GM19238 (cell line): ENCODE measurements at regions not wholly inside any gene's neighbourhood (a gene's known extent, or its start where the extent isn't known, plus 50 kb on each side); places are given as distances from the start of the nearest gene placed in this dataset.

Source experiments
- DNase-seq: peaks from one replicate; pipeline ENCODE4 v3.0.0; 2011; ENCODE audit warnings: low spot score; ENCODE audit not compliant: insufficient read length

GRCh38 chr6:169047345-169047744 is 206.3 kb downstream of the THBS2 start:
- DNase-seq: no peak

GRCh38 chr6:169046483-169047192 is 207.0 kb downstream of the THBS2 start:
- DNase-seq: no peak

GRCh38 chr6:169046021-169046420 is 207.6 kb downstream of the THBS2 start:
- no peak for DNase-seq

DNA sequence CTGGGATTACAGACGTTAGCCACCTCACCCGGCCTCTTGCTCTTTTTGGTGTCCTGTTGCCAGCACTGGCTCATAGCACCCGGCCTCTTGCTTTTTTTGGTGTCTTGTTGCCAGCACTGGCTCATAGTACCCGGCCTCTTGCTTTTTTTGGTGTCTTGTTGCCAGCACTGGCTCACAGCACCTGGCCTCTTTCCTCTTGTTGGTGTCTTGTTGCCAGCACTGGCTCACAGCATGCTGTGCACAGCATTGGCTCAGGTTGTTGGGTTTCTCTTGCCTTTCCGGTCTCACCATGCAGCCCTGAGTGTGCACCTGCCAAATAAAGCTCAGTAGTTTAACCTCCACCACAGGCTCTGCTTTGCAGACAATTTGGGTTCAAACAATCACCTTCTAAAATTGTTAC is 208.2 kb downstream of the THBS2 start:
- no peak for DNase-seq

- no peak for DNase-seq
Observed at GRCh38 chr6:169044381-169045230, 209.0 kb downstream of the THBS2 start.

DNA sequence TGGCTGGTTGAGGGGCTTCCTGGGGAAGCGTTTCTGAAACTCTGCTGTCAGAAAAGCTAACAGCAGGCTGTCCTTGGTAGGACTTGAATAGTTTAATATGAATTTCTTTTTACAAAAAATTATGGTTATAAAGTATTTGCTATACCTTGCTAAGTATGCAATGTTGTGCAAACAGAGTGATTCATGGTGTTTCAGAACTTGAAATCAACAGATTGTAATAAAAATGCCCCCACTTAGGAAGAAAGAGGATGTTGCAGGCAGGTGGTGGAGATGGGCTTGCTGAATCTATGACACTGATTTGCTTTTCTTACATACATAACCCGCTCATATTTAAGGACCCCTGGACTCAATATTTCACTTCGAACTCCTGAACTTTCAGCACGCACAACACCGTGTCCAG is 211.6 kb downstream of the THBS2 start:
- DNase-seq: no peak

DNA sequence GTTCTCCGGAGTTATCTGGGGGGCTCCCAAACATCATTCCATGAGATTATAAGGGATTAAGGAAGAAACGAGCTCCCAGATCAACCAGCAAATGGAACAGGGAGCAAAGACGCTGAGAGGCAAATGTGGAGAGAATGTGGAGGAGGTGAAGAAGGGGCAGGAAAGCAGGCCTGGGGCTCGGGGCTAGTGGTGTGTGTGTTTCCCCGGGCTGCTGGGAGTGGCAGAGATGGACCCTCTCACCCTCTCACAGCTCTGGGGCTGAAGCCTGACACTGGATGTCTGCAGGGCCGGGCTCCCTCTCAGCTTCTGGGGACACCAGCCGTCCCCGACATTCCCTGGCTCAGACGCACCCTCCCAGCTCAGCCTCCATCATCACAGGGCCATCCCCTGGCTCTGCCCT is 212.6 kb downstream of the THBS2 start:
- DNase-seq: no peak

DNA sequence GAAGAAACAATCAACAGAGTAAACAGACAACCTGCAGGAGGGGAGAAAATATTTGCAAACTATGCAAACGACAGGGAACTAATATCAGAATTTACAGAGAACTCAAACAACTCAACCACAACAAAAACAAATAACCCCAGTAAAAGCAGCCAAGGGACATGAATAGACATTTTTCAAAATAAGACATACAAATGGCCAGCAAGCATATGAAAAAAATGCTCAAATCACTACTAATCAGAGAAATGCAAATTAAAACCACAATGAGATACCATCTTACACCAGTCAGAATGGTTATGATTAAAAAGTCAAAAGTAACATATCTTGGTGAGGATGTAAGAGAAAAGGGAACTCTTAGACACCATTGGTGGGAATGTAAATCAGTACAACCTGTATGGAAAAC is 215.0 kb downstream of the THBS2 start:
- no peak for DNase-seq

DNA sequence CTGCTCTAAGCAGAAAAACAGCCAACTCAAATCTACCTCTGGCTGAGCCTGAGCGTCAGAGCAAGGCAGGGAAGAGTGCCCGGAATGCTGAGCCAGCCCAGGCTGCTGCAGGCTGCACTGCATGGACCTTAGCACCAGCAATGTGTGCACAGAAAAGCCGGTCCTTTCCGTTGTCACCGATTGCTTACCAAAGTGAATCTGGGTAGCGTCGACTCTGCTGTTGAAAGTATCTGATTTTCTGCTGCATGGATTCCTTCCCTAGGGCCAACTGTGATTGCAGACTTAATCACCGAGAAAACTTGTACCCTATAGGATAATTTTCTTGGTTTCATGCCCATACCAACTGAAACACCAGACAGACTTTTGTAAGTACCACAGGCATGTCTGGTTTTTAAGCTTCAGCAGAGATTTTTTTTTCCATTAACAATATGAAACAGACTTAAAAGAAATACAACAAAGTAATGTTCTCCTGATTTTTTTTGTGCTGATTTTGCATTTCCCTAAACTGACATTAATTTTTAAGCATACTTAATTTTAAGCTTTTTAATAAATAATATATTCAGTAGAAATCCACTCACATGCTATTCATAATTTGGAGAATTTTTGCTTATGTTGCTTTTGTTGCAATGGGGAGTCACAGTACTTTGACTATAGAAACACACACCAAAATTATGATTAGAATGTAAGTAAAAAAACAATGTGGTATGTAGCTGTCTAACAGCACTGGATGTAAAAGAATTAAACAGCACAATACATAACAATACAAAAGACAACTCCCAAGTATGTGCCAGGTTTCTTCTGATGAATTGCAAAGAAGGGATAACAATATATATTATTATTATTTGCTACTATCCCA is 218.0 kb downstream of the THBS2 start:
- DNase-seq: no peak

- no peak for DNase-seq
Observed at GRCh38 chr6:169034516-169035167, 219.0 kb downstream of the THBS2 start.

- DNase-seq: no peak
Observed at GRCh38 chr6:169029861-169030260, 223.8 kb downstream of the THBS2 start.

- no peak for DNase-seq
Observed at GRCh38 chr6:169028343-169028742, 225.3 kb downstream of the THBS2 start.

DNA sequence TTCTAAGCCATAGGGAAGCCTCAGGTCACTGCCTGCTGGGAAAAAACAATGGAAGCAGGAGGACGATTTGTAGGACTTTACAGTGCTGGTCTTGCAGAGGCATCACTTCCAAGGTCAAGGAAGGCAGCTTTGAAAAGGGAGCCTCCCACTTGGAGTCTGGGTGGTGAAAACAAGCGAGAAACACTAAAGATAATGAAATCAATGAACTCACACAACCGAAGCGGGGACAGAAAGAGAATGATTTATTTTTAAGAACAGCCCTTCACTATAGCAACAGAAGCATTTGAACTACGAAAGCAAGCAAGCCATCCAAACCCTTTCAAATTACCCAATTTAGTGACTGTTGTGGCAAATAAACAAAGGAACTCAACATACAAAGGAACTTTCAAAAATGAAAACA is 227.5 kb downstream of the THBS2 start:
- no peak for DNase-seq

DNA sequence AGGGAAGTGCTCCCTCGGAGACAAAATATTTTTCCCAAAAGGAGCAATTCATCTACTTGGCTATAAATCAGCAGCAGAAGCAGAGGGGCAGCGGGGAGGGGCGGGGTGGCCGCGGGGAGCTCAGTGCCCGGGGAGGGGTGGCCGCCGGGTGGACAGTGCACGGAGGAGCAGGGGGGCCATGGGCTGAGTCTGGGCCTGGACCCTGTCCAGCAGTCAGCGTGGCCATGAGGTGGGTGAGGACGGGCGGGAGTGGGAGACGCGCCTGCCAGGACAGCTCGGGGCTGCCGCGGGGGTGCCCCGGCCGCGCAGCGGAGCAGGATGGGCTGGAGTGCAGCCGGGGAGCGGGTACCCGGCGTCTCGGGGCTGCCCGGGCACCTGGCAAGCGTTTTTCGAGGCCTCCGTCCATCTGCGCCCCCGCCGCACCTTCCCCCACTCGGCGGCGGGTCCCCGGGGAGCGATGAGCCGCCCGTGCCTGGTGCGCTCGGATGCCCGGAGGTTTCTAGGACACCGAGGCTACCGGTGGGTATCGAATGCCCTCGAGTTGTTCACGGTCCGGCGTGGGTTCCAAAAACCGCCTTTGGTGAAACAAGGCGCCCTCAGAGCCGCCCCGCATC is 229.5 kb downstream of the THBS2 start:
- DNase-seq: no peak

DNA sequence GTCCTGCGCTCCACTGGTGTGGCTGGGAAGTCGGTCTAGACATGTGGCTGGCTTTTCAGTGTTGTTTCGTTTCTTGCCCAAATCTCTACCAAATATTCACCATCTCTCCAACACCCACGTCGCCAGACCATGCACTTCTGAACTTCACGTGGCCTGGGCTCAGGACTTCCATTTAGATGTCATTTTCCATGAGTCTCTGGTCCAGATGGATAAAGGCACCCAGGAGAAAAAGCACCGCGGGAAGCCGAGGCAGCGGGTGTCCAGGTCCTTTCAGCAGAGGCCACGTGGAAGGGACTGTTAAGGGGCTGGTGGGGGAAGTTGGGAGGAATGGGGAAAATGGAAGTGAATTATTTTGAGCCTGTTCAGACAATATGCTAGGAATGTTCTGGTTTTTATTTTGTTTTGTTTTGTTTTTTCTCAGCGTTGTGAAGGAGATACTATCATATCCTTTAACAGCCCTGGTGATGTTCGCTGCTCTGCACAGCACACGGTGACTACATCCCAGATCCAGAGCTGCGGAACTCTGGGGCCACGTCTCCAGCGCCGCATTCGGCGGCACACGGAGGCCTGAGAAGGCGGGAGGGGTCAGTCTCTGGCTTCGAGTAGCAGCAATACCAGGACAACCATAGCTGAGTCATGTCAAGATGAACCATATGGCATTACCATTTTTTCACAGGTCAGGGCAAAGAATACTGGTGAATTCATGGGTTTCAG is 230.3 kb downstream of the THBS2 start:
- no peak for DNase-seq

DNA sequence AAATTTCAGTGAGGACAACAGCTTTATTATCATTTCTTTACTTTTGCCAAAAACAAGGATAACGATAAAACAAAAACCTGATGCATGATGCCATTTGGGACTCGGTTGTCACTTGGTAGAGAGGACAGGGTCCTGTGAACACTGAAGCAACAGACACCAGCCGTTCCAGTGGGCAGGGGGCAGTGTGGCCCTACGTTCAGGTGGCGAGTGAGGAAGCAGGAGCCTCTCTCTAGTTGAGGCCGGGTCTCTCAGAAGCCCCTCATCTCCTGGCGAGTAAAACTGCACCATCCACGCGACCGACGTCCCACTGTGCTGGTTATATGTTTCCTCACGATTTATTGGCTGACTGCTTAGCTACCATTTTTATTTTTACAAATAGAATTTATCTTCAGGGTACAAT is 231.6 kb downstream of the THBS2 start:
- DNase-seq: no peak

DNA sequence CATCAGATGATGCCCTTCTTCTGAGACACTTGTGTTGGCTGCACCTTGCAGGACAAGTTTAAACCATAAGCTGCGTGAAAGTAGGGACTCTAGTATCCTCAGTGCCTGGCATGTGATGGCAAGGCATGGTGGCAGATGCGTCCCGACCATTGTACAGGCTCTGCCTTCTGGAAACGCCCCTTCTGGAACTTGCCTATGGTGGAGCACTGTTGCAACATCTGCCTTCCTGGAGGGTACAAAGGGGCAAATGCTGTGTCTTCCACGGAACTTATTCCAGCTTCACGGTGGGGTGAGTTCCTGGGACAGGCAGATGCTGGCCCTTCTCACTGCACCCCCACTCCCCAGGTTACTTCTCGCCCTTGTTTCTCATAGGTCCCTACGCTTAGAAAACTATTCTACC is 232.8 kb downstream of the THBS2 start:
- DNase-seq: no peak

DNA sequence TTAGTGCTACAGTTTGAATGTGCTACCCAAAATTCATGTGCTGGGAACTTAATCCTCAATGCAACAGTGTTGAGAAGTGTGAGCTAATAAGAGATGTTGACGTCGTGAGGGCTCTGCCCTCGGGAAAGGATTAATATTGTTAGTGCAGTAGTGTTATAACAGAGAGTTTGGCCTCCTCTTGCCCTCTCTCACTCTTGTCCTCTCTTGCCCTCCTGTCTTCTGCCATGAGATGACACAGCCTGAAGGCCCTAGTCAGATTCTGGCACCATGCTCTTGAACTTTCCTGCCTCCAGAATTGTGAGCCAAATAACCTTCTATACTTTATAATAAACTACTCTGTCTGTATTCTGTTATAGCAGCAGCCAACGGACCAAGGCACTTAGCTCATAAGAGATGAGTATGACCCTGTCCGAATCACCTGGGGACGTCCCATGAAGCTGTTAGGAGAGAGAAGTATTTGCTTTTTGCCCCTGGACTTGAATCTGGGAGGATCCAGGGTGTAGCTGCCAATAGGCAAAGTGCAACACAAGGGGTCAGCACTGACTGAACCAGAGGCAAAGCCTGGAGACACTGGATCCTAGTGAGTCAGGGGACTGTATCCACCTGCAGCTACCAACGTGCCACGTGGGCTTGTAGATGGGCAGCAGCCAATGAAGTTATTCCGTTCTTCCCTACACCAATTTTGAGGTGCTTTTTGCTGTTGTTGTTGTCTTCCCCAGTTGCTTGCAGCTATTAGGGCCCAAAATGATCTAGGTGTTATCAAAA is 233.7 kb downstream of the THBS2 start:
- no peak for DNase-seq

GRCh38 chr6:169019111-169019510 is 234.5 kb downstream of the THBS2 start:
- no peak for DNase-seq

DNA sequence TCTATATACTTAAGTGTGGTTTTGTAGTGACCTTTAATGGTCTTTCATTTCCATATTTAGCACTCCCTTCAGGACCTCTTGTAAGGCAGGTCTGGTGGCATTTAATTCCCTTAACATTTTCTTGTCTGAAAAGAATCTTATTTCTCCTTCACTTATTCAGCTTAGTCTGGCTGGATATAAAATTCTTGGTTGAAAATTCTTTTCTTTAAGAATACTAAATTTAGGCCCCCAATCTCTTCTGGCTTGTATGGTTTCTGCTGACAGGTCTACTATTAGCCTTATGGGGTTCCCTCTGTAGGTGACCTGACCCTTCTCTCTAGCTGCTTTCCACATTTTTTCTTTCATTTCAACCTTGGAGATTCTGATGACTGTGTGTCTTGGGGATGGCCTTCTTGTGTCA is 236.9 kb downstream of the THBS2 start:
- DNase-seq: no peak
